HL-60/S4 treated with phorbol 12-myristate 13-acetate at 8.2 ng/mL for 4 days and 3 days (cell line): ENCODE measurements at regions not wholly inside any gene's neighbourhood (a gene's known extent, or its start where the extent isn't known, plus 50 kb on each side); places are given as distances from the start of the nearest gene placed in this dataset.
"Not testable (repeated sequence)": the region's sequence is repeated elsewhere in the genome, so short reads cannot be mapped to it uniquely, and the experiment has no call there.

Experiments used
- in situ Hi-C: fragments of 300-500 bp; cut with MboI; formaldehyde crosslinking; loops from 2 replicates; pipeline ENCODE4 v1.15.0; 2022; ENCODE audit warnings: low sequenced_read_pairs

DNA sequence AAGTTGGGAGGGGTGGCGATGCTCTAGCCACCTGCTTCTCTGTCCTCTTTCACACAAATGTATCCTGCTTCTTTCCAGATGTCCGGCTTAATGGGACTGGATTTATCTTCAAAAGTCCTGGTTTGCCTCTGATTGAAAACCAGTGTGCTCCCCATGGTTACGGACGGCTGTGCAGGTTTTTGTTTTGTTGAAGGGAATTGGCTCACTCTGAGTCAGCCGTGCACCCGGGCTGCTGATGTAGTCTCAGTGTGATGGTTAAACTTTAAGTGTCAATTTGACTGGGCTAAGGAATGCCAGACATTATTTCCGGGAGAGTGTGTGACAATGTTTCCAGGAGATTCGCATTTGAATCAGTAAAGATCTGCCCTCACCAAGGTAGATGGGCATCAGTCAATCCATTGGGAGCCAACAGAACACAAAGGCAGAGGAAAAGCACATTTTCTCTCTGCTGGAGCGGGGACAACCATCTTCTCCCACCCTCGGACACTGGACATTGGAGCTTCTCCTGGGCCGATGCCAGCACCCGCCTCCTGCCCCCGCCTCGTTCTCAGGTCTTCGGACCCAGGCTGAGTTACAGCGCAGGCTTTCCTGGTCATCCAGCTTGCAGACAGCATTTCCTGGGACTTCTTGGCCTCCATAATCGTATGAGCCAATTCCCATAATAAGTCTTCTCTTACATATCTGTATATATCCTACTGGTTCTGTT lies 126.9 kb upstream of the TNRC6C start:
- in situ Hi-C loops = no loop called here

DNA sequence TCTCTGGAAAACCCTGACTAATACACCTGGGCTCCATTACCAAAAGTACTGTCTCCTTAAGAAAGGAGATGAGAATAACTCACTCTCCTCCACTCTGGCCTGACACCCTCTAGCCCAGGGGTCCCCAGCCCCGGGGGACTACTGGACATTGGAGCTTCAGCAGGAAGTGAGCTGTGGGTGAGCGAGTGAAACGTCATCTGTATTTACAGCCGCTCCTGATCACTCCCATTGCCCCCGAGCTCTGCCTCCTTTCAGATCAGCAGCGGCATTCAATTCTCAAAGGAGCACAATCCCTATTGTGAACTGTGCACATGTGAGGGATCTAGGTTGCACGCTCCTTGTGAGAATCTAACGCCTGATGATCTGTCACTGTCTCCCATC lies 126.3 kb upstream of the TNRC6C start:
- in situ Hi-C loops = no loop called here

DNA sequence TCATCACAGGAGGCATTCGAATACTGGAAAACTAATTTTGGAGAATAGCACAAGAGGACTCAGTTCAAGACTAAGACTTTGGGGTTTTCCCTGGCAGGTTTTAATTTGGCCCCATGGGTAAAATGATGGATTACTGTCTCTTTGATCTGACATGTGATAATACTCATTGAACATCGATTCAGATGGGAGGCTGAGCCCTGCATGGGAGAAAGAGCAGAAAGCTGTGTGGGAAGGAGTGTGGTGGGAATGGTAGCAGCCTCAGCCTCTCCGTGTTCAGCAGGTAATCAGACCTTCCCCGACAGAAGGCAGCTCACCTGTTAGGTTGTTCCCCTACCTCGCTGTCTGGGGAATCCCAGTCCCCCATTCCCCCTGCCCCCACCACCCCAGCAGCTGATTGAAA lies 124.7 kb upstream of the TNRC6C start:
- in situ Hi-C loops = no loop called here

DNA sequence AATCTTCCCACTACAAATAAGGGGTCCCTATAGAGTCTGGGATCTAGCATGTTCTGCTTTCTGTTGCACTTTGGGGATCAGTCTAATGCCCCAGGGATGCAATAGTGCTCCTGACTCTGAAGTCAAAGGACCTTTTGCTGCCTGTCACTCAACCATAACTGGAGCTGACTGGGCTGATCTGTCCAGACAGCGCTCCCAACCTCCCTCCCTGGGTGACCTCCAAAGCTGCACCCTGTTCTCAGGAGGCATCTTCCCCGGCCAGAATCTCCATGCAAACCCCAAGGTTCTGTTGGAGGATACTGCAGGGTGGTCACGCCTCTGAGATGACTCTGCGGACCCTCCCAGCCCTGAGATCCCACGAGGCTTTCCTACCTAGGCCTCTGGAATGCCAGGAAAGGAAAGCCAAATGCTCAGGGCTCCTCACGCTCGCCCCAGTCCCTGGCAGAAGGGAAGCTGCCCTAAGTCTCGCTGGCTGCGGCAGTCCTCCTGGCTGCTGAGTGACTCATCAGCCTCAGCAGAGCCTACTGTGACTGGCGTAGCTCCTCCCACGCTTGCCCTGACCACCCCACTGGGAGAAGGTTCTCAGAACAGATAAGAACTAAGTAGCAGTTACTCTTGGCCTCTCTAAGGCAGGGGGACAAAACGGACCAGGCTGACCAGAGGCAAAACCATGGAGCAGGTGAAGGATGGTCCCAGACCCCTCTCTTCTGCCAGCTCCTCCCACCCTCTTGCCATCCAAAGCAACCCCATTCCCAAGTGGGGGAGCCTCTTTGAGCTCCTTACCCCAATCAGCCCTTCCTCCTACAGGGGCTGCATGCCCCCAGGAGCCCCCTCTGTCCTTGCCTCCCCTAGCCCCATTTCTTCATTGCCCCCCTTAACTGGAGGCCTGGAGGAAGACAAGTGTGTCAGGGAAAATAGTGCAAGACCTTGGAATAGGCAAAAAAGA lies 124.1 kb upstream of the TNRC6C start:
- in situ Hi-C loops = no loop called here

GRCh38 chr17:77836557-77837041 lies 121.9 kb upstream of the TNRC6C start:
- in situ Hi-C loops = no loop called here

DNA sequence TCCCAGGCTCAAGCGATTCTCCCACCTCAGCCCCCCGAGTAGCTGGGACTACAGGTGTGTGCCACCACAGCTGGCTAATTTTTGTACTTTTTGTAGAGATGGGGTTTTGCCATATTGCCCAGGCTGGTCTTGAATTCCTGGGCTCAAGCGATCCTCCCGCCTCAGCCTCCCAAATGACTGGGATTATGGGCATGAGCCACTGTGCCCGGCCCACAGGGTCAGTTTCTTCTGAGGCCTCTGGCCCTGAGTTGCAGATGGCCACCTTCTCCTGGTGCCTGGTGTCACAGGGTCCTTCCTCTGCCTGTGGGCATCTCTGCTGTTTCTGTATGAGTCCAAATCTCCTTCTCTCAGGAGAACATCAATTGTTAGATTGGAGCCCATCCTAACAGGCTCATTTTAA lies 121.4 kb upstream of the TNRC6C start:
- in situ Hi-C loops = not testable (repeated sequence)

DNA sequence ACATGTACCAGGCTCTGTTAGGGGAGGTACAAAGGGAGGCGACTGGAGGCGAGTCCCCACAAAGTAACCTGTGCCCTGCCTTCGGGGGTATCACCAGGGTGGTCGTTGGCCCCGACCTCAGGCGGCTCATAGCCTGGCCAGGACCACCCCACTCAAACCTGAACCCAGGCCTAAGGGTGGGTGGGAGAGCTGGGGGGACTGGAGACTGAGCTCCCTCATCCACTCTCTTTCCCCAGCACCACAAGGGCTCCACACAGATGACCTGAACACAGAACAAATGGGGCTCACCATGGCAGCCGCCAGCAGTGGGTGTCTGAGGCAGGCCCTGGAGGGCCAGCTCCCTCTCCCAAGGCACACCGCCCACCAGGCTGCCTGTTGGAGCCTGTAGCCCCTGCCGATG lies 120.6 kb upstream of the TNRC6C start:
- in situ Hi-C loops = no loop called here

- in situ Hi-C loops = no loop called here
Measured at GRCh38 chr17:77838748-77839697, 119.5 kb upstream of the TNRC6C start.

DNA sequence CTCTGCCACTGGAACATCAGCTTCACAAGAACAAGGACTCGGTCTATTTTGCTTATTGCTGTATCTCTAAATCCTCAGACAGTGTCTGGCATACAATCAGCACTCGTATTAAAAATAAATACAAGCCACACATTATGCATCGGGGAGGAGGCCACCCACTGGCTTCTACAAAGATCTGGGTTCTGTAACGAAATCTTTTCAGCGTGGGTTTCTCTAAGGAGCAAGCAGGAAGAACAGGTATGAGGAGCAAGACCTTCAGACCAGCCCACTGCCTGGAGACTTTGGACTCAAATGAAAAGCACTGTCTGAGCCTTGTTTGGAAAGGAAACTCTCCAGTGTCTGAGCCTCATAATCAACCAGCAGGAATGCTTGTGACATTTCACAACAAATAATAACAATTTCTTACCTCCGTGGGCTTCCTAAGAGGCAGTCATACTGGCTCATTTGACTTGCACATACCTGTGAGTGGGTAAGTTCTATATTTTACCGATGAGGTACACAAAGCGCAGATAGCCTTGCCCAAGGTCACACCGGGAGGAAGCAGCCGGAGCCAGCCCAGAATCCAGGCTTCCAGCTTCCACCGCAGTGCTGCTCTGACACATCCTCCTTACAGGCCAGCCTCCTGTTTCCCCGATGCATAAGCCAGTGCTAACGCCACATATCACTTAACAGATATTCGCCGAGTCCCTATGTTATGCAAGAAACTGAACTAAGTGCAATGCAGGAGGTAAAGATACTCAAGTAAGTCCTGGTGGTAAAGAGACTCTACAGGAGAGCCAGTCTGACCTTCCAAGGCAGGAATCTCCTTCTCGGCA lies 118.6 kb upstream of the TNRC6C start:
- in situ Hi-C loops = no loop called here

- in situ Hi-C loops = no loop called here
Measured at GRCh38 chr17:77840513-77841165, 117.9 kb upstream of the TNRC6C start.

GRCh38 chr17:77841742-77842527 lies 116.6 kb upstream of the TNRC6C start:
- in situ Hi-C loops = no loop called here

GRCh38 chr17:77842528-77843147 lies 115.9 kb upstream of the TNRC6C start:
- in situ Hi-C loops = no loop called here

DNA sequence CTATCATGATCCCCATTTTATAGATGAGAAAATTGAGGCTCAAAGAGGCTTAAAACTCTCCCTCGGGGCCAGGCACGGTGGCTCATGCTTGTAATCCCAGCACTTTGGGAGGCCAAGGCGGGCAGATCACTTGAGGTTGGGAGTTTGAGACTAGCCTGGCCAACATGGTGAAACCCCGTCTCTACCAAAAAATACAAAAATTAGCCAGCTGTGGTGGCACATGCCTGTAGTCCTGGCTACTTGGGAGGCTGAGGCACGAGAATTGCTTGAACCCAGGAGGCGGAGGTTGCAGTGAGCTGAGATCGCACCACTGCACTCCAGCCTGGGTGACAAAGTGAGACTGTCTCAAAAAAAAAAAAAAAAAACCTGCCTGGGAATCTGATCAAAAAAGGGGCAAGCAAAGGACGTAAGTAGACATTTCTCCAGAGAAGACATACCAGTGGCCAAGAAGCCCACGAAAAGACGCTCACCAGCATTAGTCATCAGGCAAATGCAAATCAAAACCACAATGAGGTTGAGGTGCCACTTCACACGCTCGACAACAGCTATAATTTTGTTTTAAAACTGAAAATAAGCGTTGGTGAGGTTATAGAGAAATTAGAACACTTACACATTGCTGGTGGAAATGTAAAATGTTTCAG lies 115.1 kb upstream of the TNRC6C start:
- in situ Hi-C loops = not testable (repeated sequence)

GRCh38 chr17:77843896-77844295 lies 114.6 kb upstream of the TNRC6C start:
- in situ Hi-C loops = no loop called here

DNA sequence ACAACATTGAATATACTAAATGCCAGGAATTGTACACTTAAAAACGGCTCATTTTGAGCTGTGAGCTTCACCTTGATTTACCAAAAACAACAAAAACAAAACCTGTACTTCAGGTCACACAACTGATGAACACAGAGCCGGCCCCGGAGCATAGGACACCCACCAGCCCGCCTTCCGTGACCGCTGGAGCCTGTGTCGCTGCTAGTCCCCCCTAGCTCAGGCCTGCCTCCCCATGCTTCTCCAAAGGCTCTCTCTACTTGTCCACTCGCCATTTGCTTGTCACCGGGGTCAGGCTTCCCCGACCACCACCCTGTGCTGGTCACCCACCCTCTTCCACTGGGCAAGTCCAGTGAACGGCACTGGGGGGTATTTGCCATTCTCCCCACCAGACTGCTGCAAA lies 113.8 kb upstream of the TNRC6C start:
- in situ Hi-C loops = no loop called here

DNA sequence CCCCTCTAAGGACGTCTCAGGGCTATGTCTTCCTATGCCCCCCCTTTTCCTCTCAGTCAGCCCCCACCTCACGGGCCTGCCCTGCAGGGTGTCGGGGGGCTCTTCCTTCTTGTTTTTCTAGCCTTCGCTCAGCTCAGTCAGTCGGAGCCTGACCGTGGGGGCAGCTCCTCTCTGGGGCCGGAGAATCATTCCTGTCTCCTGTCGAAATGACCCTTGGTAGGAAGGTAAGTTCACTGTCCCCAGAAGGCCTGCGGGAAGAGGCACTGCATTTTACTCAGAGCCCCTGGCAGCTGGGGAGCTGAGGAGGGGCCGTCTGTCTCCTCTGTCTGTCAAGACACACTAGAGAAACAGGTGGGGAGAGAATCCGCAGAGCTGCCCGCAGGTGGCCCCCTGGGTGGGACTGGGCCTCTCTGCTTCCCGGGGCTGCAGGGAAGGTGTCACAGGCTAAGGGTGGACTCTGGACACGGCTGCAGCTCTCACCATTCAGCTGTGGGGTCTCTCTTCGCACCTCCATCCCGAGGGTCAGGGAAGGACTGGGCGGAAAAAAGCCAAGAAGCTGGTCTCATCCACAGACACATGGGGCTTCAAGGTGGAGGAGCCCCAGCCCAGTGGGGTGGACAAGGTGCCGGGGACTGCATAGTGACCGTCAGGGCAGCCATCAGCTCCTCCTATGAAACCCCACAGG lies 112.8 kb upstream of the TNRC6C start:
- in situ Hi-C loops = no loop called here

DNA sequence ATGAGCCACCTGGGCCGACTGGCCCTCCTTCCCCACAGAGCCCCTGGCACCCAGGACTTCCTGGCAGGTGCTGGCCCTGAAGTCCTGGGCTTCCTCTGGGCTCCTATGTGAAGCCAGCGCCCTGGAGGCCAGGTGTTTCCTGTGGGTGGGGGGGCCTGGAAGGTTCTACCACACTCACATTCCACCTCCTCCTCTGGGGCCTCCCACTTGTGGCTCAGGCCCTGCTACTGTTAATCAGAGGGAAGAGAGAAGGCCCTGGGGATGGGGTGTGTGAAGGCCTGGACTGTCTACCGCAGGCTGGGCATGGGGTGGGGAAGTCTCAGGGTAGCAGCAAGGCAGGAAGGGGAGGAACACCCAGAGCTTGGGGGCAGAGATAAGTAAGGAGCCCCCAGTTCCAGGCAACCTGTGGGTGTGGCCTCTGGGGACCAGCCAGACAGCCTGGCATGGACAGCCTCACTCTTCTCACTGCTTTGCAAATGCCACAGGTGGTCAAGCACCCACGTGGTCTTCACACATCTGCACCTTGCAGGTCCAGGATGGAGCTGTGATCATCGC lies 111.9 kb upstream of the TNRC6C start:
- in situ Hi-C loops = no loop called here
